Right lobe of liver (tissue), 4 donors: ENCODE measurements at regions not wholly inside any gene's neighbourhood (a gene's known extent, or its start where the extent isn't known, plus 50 kb on each side); places are given as distances from the start of the nearest gene placed in this dataset.

Experiments used
- POLR2A ChIP-seq: fragments of 450-650 bp; IDR thresholded peaks from one replicate; pipeline ENCODE4 v1.6.1; 2017; ENCODE audit warnings: antibody characterized with exemption, mild to moderate bottlenecking
- TF ChIP-seq, protein P1 (sequence below), 4 donors: fragments of 200-600 bp in 3 of 4; fragments of 450-650 bp in 1 of 4; IDR thresholded peaks; one replicate each; pipeline versions ENCODE4 v1.5.1 to v1.8.0; 2016 to 2022; ENCODE audit warnings: antibody characterized with exemption in 4 of 4, mild to moderate bottlenecking in 2 of 4
- donor health status: DM: no; HTN: no; CAD: no.
- donor health status: DM: no; HTN: no; CAD: no.
- donor health status: DM: no; HTN: yes; CAD: no.

DNA sequence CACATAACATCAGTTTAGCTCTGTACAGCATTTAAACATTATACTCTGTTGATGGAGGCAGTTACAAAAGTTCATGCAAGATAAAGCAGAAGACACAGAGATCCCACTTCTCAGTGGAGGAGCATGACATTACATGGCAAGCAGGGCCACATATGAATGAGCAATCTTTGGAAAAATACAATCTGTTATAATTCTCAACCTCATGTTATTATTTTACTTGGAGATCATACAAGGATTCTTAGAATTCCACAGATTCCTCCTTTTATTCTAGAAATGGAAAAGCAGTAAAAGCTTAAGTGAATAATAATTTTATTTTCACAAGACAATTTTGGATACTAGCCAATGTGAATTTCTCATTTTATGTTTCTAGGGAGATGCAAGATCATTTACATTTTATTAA is 66.6 kb downstream of the IFI44 start:
- TF ChIP-seq POLR2A, result no peak
- TF ChIP-seq, protein P1, sequence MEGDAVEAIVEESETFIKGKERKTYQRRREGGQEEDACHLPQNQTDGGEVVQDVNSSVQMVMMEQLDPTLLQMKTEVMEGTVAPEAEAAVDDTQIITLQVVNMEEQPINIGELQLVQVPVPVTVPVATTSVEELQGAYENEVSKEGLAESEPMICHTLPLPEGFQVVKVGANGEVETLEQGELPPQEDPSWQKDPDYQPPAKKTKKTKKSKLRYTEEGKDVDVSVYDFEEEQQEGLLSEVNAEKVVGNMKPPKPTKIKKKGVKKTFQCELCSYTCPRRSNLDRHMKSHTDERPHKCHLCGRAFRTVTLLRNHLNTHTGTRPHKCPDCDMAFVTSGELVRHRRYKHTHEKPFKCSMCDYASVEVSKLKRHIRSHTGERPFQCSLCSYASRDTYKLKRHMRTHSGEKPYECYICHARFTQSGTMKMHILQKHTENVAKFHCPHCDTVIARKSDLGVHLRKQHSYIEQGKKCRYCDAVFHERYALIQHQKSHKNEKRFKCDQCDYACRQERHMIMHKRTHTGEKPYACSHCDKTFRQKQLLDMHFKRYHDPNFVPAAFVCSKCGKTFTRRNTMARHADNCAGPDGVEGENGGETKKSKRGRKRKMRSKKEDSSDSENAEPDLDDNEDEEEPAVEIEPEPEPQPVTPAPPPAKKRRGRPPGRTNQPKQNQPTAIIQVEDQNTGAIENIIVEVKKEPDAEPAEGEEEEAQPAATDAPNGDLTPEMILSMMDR (IDR thresholded peaks at IDR 0.05), result no peak
